ENCODE measurements at regions not wholly inside any gene's neighbourhood (a gene's known extent, or its start where the extent isn't known, plus 50 kb on each side); places are given as distances from the start of the nearest gene placed in this dataset.

GRCh38 chr1:81592233-81592632, 208.5 kb upstream of the ADGRL2 start:
- TF ChIP-seq, protein P1, sequence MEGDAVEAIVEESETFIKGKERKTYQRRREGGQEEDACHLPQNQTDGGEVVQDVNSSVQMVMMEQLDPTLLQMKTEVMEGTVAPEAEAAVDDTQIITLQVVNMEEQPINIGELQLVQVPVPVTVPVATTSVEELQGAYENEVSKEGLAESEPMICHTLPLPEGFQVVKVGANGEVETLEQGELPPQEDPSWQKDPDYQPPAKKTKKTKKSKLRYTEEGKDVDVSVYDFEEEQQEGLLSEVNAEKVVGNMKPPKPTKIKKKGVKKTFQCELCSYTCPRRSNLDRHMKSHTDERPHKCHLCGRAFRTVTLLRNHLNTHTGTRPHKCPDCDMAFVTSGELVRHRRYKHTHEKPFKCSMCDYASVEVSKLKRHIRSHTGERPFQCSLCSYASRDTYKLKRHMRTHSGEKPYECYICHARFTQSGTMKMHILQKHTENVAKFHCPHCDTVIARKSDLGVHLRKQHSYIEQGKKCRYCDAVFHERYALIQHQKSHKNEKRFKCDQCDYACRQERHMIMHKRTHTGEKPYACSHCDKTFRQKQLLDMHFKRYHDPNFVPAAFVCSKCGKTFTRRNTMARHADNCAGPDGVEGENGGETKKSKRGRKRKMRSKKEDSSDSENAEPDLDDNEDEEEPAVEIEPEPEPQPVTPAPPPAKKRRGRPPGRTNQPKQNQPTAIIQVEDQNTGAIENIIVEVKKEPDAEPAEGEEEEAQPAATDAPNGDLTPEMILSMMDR (IDR thresholded peaks at IDR 0.05; ENCODE audit: extremely low read depth, insufficient read depth, missing control alignments): no peak
- in situ Hi-C loops (cut with MboI; ENCODE audit: low pct_unique_long_range_greater_than_20kb, low sequenced_read_pairs, unreplicated experiment): no loop called here
- DNase-seq (ENCODE audit: low spot score): no peak

GRCh38 chr1:81590171-81590570, 210.6 kb upstream of the ADGRL2 start:
- TF ChIP-seq, protein P1 (IDR thresholded peaks at IDR 0.05; ENCODE audit: extremely low read depth, insufficient read depth, missing control alignments): no peak

DNA sequence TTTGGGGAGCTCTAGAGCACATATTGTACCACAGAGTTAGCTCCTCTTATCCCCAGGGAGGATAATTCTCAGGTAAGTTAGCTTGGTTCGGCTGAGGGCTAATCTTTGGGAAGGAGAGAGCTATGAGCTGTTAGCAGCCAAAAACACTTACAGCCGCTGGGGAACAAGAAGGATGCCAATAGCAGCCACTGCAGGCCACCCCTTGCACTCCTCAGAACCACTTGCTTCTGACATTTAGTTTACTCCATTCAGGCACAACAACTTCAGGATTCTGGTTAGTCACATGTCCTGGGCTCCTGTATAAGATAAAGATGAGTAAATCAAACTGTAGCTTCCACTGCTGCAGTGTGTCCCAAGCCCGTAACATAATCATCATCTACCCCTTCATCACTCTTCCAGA, 212.6 kb upstream of the ADGRL2 start:
- TF ChIP-seq, protein P1 (IDR thresholded peaks at IDR 0.05; ENCODE audit: extremely low read depth, insufficient read depth, missing control alignments): no peak
- in situ Hi-C loops (cut with MboI; ENCODE audit: low pct_unique_long_range_greater_than_20kb, low sequenced_read_pairs, unreplicated experiment): no loop called here
- no peak for DNase-seq (ENCODE audit: low spot score)

More at GRCh38 chr1:81590171-81590570, 210.6 kb upstream of the ADGRL2 start:
- in situ Hi-C loops (cut with MboI; ENCODE audit: low pct_unique_long_range_greater_than_20kb, low sequenced_read_pairs, unreplicated experiment): no loop called here
- no peak for DNase-seq (ENCODE audit: low spot score)

- in situ Hi-C loops (cut with MboI; ENCODE audit: low pct_unique_long_range_greater_than_20kb, low sequenced_read_pairs, unreplicated experiment): no loop called here
- DNase-seq (ENCODE audit: low spot score): no peak
- TF ChIP-seq, protein P1 (IDR thresholded peaks at IDR 0.05; ENCODE audit: extremely low read depth, insufficient read depth, missing control alignments): no peak
Observed at GRCh38 chr1:81587426-81587825, 213.3 kb upstream of the ADGRL2 start.

DNA sequence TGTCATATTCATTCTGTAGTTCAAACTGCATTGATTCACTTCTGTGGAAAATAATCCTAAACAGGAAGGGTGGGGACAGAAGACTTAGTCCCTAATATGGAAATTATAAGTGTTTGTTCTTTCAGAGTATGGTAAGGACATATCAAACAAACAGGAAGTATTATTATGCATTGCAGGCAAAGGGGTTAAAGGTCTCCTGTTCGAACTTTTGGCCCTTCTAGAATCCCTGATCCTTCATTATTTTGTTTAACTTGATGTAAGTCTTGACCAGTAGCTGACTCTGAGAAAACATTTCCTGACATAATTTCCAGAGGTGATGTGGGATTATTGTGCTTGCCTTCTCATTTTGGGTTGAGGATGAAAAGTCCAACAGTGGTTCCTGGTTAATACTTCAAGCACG, 215.4 kb upstream of the ADGRL2 start:
- in situ Hi-C loops (cut with MboI; ENCODE audit: low pct_unique_long_range_greater_than_20kb, low sequenced_read_pairs, unreplicated experiment): no loop called here
- no peak for DNase-seq (ENCODE audit: low spot score)
- TF ChIP-seq, protein P1 (IDR thresholded peaks at IDR 0.05; ENCODE audit: extremely low read depth, insufficient read depth, missing control alignments): no peak

DNA sequence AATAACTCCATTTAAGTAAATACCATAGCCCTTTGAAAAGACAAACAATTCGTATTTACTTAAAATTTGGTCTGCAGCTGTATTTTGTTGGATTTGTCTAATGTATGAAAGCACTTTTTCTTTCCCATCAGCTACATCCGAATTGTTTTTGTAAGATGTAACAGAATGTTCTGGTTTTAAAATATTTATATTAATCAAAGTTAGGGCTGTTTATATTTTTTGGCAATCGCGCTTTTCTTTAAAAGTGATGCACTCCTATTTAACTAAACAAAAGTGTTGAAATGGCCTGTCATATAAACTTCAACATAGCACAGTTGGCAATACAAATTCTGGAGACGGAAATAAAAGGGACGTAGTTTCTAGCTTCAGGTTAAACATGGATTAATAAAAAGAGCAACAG, 216.3 kb upstream of the ADGRL2 start:
- DNase-seq (ENCODE audit: low spot score): no peak
- TF ChIP-seq, protein P1 (IDR thresholded peaks at IDR 0.05; ENCODE audit: extremely low read depth, insufficient read depth, missing control alignments): no peak
- in situ Hi-C loops (cut with MboI; ENCODE audit: low pct_unique_long_range_greater_than_20kb, low sequenced_read_pairs, unreplicated experiment): no loop called here

GRCh38 chr1:81583878-81584277, 216.9 kb upstream of the ADGRL2 start:
- no peak for DNase-seq (ENCODE audit: low spot score)
- TF ChIP-seq, protein P1 (IDR thresholded peaks at IDR 0.05; ENCODE audit: extremely low read depth, insufficient read depth, missing control alignments): no peak
- in situ Hi-C loops (cut with MboI; ENCODE audit: low pct_unique_long_range_greater_than_20kb, low sequenced_read_pairs, unreplicated experiment): no loop called here

Data from GM13977 (cell line).